ENCODE measurements at regions not wholly inside any gene's neighbourhood (a gene's known extent, or its start where the extent isn't known, plus 50 kb on each side); places are given as distances from the start of the nearest gene placed in this dataset.
A peak's percentile ranks its signal among the peaks of the same experiment; 100 is the strongest.

DNA sequence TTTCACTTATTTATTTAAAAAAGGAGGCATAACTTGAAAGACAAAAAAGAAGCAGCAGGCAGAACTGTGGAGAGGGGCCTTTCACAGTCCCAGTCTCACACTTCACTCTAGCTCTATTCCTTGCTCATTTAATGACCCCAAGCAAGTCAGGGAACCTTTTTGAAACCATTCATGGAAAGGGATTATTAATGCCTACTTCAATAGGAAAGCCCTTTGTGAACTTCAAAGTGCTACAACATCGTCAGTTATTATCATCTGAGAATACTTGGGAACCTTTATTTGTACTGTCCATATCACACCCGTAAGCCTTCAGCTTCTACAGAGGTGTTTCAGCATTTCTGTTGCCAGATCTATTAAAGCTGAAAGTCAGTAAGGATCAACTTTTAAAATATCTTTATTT lies 320.2 kb downstream of the TMEM161B start:
- no peak for DNase-seq

DNA sequence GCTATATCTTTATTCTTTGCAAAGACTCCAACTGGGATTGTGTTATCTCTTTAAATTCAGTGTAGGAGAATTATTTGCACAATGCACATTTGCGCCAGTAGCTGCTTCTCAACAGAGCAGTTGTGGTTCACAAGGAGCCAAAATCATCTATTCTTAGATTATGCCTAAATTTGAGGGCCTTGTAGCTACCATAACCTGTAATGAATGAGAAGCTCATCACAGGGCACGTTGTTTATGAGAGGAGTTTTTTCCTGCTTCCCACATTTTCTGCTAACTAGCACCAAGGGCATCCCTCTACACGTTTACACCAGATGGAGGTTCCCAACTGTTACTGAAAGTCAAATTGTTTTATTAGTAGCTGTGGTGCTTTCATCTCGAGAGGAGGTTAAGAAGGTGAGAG lies 322.4 kb downstream of the TMEM161B start:
- DNase-seq, result no peak

DNA sequence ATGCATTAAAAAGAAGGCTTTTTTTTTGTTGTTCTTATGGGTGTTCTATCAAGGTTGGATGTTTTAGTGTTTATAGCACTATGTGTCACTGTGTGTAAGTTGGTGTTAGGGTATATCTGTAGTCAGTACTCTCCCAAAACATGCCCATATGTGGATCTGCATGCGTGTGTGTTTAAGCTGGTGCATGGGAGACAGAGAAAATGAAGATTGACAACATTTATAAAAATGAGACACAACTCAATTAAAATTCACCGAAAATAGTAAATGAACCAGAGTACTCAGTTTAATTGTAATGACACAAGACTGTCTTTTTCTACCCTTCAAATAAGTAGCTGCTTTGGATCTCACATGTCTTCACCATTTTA lies 323.4 kb downstream of the TMEM161B start:
- no peak for DNase-seq

DNA sequence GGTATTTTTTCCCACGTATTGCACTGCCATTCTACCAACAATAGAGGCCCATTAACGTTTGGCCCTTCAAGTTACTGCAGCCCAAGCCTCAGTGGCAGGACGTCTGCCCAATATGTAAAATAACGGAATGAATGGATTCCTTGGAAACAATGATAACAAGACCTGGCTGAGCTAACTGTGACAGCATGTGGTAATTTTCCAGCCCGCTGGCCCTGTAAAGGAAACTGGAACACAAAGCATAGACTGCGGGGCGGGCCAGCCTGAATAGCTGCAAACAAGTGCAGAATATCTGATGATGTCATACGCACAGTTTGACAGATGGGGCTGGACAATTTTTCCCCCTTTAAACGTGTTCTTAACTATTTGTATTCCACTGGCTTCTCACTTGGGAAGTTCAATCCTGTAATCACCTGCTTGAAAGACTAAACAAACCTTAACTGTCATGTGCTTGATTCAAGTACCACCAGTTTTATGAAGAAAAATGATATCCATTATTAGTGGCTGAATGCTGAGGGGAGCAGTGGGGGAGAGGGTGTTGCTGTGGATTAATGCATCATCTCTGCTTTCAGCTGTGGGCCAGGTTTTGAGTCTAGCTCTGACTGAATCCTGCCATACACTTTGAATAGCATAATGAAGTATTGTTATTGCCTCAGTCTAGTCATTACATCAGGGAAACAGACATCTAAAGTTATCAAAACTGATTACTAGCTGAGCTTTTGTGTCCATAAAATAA lies 323.9 kb downstream of the TMEM161B start:
- peak; percentile 29 for DNase-seq

DNA sequence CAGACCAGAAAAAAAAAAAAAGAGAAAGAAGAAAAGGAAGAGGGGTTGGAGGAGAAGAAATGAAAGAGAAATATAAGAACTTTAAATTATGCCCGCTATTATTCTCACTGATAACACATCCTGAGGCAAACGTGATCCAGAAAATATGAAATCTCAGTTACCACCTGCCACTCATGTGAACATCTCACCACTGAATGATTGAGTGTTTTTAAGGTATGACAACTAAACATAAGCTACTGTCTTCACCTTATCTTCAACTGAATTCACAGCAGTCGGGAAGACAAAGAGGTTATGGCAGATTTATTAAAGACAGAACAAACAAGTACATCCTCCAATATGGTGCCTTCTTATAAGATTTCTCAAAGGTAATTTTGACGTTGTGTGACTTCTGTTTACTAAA lies 327.9 kb downstream of the TMEM161B start:
- DNase-seq, result no peak

DNA sequence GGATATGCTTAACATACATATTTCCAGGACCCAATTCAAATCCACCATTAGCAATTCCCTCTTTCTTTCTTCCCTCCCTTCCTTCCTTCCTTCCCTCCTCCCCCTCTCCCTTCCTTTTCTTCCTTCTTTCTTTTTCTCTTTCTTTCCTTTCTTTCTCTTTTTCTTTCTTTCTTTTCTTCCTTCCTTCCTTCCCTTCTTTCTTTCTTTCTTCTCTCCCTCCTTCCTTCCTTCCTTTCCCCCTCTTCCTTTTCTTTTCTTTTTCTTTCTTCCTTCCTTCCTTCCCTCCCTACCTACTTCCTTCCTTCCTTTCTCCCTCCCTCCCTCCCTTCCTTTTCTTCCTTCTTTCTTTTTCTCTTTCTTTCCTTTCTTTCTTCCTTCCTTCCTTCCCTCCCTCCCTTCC lies 332.0 kb downstream of the TMEM161B start:
- no peak for DNase-seq

DNA sequence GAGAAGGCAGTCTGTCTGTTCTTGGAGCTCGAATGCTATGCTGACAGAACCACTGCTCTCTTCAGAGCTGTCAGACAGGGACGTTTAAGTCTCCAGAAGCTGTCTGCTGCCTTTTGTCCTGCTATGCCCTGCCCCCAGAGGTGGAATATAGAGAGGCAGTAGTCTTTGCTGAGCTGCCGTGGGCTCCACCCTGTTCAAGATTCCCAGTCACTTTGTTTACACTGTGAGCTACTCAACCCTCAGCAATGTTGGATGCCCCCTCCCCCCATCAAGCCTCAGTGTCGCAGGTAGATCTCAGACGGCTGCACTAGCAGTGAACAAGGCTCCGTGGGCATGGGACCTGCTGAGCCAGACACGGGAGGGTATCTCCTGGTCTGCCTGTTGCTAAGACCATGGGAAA lies 344.2 kb downstream of the TMEM161B start:
- no peak for DNase-seq

DNA sequence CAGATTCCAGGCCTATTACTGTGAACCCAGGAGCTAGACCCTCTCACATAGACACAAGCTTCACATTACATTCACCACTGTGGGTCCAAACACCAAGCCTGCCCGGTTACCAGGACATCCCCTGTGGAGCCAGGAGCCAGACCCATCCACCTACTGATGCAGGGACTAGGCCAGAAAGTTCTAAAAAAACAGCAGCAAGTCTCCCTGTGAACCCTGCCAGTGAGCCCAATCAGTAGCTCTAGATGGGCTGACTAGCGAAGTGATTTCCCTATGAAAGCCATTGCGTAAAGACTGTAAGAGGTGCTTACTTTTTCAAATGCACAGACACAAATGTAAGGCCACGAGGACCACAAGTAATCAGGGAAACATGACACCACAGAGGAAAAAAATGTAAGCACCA lies 352.3 kb downstream of the TMEM161B start:
- DNase-seq, result no peak

DNA sequence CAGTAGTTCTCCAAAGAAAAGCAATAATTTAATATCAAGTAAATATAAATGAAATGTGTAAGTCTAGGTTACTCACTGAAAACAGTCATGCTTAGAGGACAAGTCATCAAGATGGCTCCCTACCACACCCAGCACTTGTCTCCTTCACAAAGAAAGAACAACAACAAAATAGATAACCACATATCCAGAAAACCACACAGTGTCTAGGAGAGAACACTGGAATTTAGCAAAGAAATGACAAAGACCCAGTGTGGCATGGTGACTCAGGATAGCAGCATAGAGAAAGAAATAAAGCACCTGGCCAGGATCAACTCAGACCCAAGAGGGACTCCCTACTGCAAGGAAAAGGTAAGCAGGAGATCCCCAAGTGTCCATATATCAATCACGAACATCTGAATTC lies 356.2 kb downstream of the TMEM161B start:
- DNase-seq, result no peak

DNA sequence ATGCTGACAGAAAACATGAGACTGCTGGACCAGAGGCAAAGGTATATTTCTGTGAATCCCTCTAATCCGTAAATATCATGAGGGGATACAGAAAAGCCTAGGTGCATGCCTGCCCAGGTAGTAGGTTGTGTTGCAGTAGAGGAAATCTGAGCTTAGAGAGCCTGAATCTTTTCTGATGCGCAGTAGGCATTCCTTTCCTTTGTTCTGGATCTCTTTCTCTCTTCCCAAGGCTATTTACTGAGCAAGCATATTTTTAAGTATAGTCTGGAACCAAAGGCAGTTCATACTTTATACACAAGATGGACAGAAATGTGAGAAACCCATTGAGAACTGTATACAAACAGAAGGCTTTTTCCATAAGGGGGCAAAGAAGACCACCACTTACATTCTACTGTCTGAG lies 359.3 kb downstream of the TMEM161B start:
- DNase-seq, result no peak

DNA sequence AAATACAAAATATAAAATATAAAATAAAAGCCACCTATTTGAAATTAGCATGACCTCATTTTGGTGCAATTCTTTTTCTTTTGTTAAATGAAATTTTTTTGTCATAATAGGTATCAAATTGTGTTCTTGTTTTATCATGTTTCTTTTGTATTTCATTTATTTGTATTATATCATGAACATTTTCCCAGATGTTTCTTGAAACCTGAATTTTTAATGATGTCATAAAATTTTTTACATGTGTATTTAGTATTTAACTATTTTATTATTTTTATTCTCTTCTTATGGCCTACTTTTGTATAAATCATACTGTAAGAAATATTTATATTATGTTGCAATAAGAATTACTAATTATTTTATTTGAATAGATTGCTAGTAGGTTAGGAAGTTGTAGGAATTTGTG lies 361.7 kb downstream of the TMEM161B start:
- no peak for DNase-seq

DNA sequence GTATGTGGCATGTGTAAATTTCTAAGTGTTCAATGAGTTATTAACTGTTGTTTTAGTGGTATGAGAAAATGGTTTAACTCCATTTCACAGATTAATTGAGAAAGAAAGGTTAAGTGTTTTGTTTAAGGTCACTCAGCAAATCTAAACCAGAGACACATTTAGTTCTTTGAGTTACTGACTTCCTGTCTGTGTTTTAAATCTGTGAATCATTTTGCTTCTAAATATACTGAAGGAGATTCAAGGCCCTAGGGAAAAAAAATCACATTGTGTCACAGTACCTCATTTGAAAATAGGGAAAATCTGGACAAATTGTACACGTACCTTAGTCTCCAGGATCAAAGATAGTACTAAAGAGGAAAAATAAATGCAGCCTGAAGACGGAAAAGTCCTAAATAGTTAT lies 368.2 kb downstream of the TMEM161B start:
- DNase-seq, result no peak

DNA sequence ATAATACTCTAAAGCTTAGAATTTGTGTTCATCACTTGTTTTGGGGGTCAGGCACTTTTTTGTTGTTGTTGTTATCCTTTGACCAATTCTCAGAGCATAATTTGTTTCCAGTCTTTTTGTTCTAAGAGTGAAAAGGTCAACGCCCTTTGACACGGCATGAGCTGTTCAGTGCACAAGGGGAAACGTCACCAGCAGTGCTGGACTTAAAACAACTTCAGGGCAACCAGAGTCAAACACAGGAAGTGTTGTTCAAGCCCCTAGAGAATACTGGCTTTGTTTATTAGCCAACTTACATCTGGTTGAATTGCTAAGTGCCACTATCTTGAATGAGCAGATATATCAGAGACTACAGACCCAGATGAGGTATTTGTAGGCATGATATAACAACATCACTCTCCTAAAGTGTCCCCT lies 368.9 kb downstream of the TMEM161B start:
- DNase-seq, result no peak

DNA sequence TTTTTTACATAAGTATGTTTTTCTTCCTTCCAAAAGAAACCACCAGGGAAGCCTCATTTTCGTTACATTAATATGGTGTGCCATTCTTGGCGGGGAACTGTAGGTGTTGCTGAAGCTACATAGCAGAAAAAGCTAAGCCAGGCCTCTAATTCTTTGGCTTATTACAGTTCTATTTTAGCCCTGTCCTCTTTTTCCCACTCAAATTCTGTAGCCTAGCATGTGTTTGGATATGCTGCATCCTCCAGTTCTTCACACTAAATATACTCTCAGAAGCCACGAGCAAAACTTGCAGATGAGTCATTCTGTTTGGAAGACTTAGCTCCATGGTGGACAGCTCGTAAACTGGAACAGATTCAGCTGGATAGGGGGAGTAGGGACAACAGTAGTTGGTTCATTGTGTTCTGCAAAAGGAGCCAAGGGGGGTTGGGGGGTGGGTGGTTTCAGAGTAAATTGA lies 369.4 kb downstream of the TMEM161B start:
- no peak for DNase-seq

DNA sequence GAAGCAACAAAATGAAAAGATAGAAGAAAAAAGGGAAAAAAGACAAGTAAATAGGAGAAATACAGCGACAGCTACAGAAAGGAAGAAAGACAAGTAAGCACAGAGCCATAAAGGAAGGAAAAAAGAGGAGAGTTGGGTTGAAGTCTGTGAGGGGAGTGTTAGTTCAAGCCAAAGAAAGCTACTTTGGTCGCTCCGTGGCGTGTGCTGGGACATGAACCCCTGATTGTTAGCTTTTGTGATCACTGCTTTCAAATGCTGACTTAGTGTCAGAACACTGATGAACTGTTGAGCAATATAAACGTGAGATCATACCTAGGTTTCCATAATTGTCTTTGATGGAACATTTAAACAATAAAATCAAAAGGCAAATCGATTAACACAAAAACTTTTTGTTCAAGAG lies 370.1 kb downstream of the TMEM161B start:
- no peak for DNase-seq

DNA sequence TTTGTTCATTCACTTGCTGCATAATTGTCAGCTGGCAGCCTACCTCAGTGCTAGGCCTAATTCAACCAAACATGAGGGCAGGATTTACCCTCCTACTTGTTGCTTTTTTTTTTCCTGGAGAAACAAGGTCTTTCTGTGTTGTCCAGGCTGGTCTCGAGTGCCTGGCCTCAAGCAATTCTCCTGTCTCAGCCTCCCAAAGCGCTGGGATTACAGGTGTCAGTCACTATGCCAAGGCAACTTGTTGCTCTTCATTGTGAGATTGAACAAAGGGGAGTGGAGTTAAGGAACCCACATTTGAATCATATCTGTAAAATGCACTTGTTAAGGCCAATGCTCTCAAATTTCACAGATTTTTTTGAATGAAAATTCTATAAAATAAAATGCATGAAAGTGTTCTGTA lies 380.5 kb downstream of the TMEM161B start:
- no peak for DNase-seq

DNA sequence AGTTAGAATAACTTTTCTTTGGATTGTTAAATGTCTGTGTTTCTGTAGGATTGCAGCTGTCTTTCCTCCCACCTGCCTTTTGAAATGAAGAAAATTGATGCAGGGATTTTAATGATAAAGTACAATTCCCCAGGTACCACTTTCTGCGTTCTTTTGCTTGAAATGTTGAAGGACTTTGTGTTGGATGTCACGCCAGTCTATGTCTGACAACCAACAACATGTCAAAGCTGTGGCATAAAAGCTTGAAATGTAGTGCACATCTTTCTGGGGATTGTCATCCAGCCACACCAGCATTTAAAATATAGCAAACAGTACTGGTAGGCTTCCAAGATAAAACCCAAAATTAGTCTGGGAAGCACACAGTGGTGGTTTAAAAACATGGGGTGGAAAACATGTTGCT lies 381.4 kb downstream of the TMEM161B start:
- no peak for DNase-seq

DNA sequence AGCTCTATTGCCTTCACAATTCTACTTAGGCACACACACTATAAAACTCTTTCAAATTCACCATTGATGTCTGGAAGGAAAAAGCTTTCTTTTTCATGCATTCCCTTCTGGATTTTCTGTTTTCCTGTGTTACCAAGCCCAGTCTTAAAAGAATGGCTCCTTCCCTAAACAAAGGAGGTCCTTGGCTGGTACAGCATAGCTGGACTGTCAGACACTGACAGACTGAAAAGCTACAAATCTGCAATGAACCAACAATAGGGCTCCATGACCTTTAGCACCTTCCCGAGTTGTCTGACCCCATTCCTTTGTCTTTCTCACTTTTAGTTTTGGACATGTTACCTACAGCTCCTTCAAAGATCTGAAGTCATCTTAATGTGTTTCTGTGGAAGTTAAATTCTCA lies 382.5 kb downstream of the TMEM161B start:
- no peak for DNase-seq

DNA sequence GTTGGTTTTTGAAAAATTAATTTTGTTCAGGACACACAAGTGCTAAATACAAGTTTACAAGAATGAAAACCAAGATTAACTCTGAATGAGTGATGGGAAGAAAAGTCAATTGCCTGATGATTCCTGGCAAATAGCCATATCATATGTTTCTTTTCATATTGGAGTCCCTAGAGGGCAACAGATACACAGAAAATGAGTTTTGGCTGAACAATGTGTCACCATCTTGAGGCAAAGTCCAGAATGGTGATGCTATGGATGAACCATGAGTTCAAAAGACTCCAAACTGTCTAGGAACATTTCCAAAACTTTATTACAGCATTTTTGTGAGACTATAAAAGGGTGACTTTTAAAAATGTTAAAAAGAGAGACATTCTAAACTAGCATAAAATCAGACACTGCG lies 382.9 kb downstream of the TMEM161B start:
- DNase-seq, result no peak

DNA sequence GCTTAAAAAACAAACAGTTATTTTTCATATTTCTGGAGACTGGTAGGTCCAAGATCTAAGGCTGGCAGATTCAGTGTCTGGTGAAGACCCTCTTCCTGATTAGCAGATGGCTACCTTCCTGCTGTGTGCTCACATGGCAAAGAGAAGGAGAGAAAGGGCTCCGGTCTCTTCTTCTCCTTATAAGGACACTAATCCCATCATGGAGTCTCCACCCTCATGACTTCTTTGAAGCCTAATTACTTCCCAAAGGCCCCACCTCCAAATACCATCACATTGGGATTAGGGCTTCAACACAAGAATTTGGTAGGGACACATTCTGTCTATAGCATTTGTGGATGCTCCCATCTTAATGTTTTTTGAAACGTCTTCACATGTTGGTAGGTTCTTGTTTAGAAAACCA lies 391.1 kb downstream of the TMEM161B start:
- DNase-seq, result no peak

DNA sequence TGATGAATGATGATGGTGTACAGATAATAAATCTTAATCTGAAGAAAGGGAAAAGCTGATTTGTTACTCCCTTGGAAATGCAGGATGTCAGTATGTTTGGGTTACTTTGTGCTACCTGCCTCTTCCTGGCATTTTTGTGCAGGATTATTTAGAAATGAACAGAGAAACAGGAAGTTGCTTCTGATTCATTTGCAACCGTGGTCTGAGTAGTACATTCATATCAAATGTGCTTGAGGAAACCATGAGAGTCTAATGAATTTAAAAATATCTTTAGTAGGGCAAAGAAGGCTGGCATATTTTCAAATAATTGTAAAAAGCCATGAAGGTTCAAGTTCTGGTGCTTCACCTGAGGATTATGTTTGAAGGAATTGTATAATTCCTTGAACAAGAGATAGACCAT lies 391.6 kb downstream of the TMEM161B start:
- DNase-seq, result no peak

DNA sequence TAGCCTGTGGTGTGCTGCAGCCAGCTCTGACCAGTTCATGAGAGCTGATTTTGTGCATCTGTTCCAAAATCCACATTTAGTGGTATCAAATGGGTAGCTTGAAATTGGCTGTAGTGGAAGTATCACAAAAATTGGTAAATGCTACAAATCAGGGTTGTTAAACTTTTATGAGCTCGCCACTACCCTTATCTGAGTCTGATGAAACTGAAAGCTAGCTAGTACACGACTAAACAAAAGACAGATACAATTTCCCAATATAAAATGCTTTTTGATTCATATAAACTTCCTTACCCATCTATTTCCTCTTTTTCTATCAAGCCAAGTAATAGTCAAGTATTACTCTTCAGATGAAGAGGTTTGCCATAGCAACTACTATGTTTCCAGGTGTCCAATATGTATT lies 392.0 kb downstream of the TMEM161B start:
- no peak for DNase-seq

DNA sequence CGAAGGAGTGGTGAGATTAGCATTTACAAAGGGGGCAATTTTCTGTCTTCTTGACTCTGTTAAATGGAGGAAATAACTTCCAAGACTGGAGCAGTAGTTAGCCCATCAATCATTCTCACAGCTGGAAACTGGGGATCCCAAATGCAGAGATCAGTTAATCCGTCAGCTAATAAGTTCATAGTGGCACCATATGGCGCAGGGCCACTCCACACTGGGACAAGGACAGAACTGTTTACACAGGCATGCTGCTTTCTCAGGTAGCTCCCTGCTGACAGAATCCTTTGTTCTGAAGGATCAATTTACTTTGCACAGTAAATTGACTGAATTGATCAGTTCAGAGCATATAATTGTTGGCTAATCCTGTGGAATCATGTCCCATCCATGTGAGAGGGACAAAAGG lies 395.7 kb downstream of the TMEM161B start:
- DNase-seq, result peak; percentile 43

DNA sequence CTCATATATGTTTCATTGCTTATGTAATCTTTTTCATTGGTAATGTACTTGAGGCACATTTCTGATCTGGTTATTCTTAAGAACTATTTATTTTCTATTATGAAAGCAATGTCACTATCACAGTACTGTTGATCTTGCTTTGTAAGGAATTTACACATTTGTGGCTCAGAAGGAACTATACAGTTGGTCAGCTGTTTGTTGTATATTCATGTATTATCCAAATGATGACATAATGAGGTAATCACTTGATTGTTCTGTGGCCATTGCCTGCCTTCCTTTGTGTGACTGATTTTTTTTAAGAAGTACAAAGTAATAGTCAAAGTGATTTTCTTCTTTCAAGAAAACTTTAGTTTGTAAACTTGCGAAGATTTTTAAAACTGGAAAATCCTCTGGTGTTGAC lies 399.9 kb downstream of the TMEM161B start:
- DNase-seq, result no peak

DNA sequence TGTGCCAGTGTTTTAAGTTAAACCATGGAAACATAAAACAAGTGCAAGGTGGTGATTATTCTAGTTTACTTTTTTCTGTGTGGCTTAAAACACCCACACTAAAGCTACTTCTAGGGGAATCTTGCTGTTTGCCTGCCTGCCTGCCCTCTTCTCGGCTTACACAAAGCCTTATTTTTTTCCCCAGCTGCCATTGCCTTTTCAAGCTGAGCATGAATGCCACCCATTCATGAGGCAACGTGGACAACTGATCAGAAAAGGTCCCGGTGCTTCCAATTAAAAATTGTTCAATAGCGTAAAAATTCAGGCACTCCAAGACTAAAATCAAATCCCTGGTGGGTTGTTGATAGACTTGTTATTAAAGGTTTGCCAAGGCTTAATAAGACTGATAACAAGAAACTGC lies 401.4 kb downstream of the TMEM161B start:
- DNase-seq, result no peak

DNA sequence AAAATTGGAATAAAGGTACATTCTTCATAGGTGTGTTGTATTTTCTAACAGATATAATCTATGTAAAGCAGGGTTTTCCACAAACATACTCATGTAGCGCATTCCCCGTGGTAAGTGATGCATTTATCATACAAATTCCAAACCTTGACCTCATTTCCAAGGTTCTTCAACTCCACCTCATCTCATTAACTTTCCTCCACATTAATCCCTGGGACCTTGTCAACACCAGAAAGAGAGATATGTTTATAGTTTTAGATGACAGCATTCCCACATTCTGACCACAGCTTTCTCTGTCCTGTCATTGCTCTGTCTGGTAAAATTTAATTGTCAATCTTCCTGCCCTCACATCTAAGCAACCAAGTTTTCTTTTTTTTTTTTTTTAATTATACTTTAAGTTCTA lies 415.1 kb downstream of the TMEM161B start:
- no peak for DNase-seq
